ENCODE measurements at regions not wholly inside any gene's neighbourhood (a gene's known extent, or its start where the extent isn't known, plus 50 kb on each side); places are given as distances from the start of the nearest gene placed in this dataset.

DNA sequence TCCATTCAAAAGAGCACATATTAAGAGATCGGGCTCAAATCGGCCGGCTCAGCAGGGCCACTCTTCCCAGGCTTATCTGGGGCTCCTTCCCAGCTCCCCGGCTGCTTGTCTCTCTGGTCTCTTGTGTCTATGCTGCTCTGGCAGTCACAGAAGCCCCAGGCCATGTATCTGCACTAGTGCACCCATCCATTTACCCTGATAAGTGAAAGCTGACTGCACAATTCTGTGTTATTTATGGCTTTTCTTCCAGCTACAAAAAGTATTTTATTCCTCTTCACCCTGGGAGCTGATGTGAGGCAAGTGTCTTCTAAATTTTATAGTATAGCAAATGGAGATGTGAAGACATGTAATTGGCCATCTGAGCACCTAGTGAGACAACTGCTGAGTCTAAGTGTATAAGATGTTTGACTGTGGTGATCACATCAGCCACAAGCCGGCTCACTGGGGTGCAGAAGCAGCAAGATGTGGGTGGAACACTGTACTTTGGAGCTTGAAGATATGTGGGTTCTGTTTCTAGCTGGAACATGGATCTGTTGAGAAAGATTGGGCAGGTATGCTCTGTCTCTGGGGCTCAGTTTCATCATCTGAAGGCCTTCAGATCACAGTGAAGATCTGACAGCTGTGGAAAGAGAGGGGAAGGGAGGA, 78.1 kb upstream of the MPHOSPH6 start:
- H3K27me3 ChIP-seq (ENCODE audit: control insufficient read depth in 1 of 2, insufficient read depth in 2 of 2, low read length in 2 of 2) = 0 out of 5 replicates have a peak, but pooled peaks cover 0 to 9% of the 10 kb centered on the region in 2 experiments
- POLR2A ChIA-PET = no interaction called here
- TF ChIP-seq NR2F2 (IDR thresholded peaks at IDR 0.05; ENCODE audit: borderline replicate concordance, low read depth) (no peak), KDM5A (IDR thresholded peaks at IDR 0.05; ENCODE audit: borderline replicate concordance, low read length) (no peak), ZKSCAN8 (CRISPR knock-in tag; IDR thresholded peaks at IDR 0.05; ENCODE audit: borderline replicate concordance) (no peak), JARID2 (CRISPR knock-in tag; IDR thresholded peaks at IDR 0.05; ENCODE audit: insufficient replicate concordance) (no peak), AGO1 (IDR thresholded peaks at IDR 0.05; ENCODE audit: low read depth, low read length, poor library complexity, severe bottlenecking) (no peak), CBX5 (CRISPR knock-in tag; IDR thresholded peaks at IDR 0.05; ENCODE audit: borderline replicate concordance) (no peak), IRX3 (CRISPR knock-in tag; IDR thresholded peaks at IDR 0.05; ENCODE audit: borderline replicate concordance, low read depth) (no peak), BCL6 (CRISPR knock-in tag; IDR thresholded peaks at IDR 0.05) (no peak), HOXA3 (CRISPR knock-in tag; IDR thresholded peaks at IDR 0.05) (no peak), NCOA1 (CRISPR knock-in tag; IDR thresholded peaks at IDR 0.05) (no peak), ZNF564 (CRISPR knock-in tag; IDR thresholded peaks at IDR 0.05) (no peak), ZNF510 (CRISPR knock-in tag; IDR thresholded peaks at IDR 0.05; ENCODE audit: low read depth) (no peak)
- TF ChIP-seq, protein P1, sequence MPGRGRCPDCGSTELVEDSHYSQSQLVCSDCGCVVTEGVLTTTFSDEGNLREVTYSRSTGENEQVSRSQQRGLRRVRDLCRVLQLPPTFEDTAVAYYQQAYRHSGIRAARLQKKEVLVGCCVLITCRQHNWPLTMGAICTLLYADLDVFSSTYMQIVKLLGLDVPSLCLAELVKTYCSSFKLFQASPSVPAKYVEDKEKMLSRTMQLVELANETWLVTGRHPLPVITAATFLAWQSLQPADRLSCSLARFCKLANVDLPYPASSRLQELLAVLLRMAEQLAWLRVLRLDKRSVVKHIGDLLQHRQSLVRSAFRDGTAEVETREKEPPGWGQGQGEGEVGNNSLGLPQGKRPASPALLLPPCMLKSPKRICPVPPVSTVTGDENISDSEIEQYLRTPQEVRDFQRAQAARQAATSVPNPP (CRISPR knock-in tag; IDR thresholded peaks at IDR 0.05) = no peak
- TF ChIP-seq, protein P2, sequence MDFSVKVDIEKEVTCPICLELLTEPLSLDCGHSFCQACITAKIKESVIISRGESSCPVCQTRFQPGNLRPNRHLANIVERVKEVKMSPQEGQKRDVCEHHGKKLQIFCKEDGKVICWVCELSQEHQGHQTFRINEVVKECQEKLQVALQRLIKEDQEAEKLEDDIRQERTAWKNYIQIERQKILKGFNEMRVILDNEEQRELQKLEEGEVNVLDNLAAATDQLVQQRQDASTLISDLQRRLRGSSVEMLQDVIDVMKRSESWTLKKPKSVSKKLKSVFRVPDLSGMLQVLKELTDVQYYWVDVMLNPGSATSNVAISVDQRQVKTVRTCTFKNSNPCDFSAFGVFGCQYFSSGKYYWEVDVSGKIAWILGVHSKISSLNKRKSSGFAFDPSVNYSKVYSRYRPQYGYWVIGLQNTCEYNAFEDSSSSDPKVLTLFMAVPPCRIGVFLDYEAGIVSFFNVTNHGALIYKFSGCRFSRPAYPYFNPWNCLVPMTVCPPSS (IDR thresholded peaks at IDR 0.05) = no peak
- TF ChIP-seq, protein P3, sequence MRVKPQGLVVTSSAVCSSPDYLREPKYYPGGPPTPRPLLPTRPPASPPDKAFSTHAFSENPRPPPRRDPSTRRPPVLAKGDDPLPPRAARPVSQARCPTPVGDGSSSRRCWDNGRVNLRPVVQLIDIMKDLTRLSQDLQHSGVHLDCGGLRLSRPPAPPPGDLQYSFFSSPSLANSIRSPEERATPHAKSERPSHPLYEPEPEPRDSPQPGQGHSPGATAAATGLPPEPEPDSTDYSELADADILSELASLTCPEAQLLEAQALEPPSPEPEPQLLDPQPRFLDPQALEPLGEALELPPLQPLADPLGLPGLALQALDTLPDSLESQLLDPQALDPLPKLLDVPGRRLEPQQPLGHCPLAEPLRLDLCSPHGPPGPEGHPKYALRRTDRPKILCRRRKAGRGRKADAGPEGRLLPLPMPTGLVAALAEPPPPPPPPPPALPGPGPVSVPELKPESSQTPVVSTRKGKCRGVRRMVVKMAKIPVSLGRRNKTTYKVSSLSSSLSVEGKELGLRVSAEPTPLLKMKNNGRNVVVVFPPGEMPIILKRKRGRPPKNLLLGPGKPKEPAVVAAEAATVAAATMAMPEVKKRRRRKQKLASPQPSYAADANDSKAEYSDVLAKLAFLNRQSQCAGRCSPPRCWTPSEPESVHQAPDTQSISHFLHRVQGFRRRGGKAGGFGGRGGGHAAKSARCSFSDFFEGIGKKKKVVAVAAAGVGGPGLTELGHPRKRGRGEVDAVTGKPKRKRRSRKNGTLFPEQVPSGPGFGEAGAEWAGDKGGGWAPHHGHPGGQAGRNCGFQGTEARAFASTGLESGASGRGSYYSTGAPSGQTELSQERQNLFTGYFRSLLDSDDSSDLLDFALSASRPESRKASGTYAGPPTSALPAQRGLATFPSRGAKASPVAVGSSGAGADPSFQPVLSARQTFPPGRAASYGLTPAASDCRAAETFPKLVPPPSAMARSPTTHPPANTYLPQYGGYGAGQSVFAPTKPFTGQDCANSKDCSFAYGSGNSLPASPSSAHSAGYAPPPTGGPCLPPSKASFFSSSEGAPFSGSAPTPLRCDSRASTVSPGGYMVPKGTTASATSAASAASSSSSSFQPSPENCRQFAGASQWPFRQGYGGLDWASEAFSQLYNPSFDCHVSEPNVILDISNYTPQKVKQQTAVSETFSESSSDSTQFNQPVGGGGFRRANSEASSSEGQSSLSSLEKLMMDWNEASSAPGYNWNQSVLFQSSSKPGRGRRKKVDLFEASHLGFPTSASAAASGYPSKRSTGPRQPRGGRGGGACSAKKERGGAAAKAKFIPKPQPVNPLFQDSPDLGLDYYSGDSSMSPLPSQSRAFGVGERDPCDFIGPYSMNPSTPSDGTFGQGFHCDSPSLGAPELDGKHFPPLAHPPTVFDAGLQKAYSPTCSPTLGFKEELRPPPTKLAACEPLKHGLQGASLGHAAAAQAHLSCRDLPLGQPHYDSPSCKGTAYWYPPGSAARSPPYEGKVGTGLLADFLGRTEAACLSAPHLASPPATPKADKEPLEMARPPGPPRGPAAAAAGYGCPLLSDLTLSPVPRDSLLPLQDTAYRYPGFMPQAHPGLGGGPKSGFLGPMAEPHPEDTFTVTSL (CRISPR knock-in tag; IDR thresholded peaks at IDR 0.05; ENCODE audit: borderline replicate concordance) = no peak
- TF ChIP-seq, protein P4, sequence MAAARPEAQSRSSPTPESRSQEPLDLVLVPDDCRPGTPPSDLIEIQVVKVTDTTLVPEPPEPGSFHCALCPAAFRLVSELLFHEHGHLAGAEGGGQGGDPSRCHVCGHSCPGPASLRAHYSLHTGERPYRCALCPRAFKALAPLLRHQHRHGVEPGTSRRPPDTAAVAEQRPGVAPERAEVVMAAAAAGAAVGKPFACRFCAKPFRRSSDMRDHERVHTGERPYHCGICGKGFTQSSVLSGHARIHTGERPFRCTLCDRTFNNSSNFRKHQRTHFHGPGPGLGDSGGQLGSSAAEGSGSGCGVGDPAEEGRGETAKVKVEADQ (CRISPR knock-in tag; IDR thresholded peaks at IDR 0.05; ENCODE audit: borderline replicate concordance) = no peak

More for the DNA sequence above, 78.1 kb upstream of the MPHOSPH6 start:
- no peaks in the 10 kb centered on the region for H3K79me2 ChIP-seq (ENCODE audit: insufficient read depth, low read length)
- WGBS (ENCODE audit: low lambda C conversion rate) = 15% methylated on average over 5 of the region's 5 CpGs
- H3K9ac ChIP-seq (ENCODE audit: insufficient read depth, low read depth, low read length) = no peak overlapping the region
- no peaks in the 10 kb centered on the region for H4K20me1 ChIP-seq (ENCODE audit: insufficient read depth, low read length)
- no peaks in the 10 kb centered on the region for H3K36me3 ChIP-seq (replicated peaks in 1 of 2; ENCODE audit: control insufficient read depth in 1 of 2, insufficient read depth in 2 of 2, low read length in 2 of 2)
- ATAC-seq (no peak), FAIRE-seq (no peak), DNase-seq (ENCODE audit: low spot score) (no peak)
- no peak overlapping the region for H3K4me3 ChIP-seq (replicated peaks in 1 of 3; ENCODE audit: insufficient read depth in 1 of 3, low read depth in 2 of 3, low read length in 3 of 3)
- in situ Hi-C loops (cut with HindIII; ENCODE audit: extremely low pct_ligation_motif_present, low pct_unique_long_range_greater_than_20kb) = no loop called here
- H3K9me3 ChIP-seq (ENCODE audit: low read length) = no peaks in the 10 kb centered on the region
- CTCF ChIA-PET (ENCODE audit: low intra/inter-chr PET ratio, low total read pairs) = no interaction called here
- H3K4me2 ChIP-seq (ENCODE audit: low read depth, low read length) = no peak overlapping the region
- no peak overlapping the region for H2AFZ ChIP-seq (ENCODE audit: low read length)
- no TSS peak for BruUV-seq (replicated peaks)
- H3K27ac ChIP-seq (ENCODE audit: extremely low read length, insufficient read depth, low read length) = no peak overlapping the region
- intact Hi-C loops (cut with micrococcal nuclease; ENCODE audit: unreplicated experiment) = no loop called here
- no peaks in the 10 kb centered on the region for H3K4me1 ChIP-seq (ENCODE audit: insufficient read depth, low read length)
